KBM-7 (cell line): ENCODE measurements at regions not wholly inside any gene's neighbourhood (a gene's known extent, or its start where the extent isn't known, plus 50 kb on each side); places are given as distances from the start of the nearest gene placed in this dataset.

Source experiments
- DNase-seq: peaks from one replicate; pipeline ENCODE4 v3.0.0-alpha.2; 2015
- in situ Hi-C: fragments of 300-500 bp; cut with MboI; formaldehyde crosslinking; loops from 2 replicates; pipeline ENCODE4 v1.14.3; 2020; ENCODE audit warnings: low sequenced_read_pairs, low pct_unique_long_range_greater_than_20kb, mixed read lengths

GRCh38 chr2:147490401-147491261 lies 354.2 kb upstream of the ACVR2A start:
- DNase-seq = no peak
- in situ Hi-C loops = no loop called here

- DNase-seq = no peak
- in situ Hi-C loops = no loop called here
These were observed 356.4 kb upstream of the ACVR2A start for GRCh38 chr2:147488472-147488871.

GRCh38 chr2:147487978-147488289 lies 356.9 kb upstream of the ACVR2A start:
- no peak for DNase-seq
- in situ Hi-C loops = no loop called here

DNA sequence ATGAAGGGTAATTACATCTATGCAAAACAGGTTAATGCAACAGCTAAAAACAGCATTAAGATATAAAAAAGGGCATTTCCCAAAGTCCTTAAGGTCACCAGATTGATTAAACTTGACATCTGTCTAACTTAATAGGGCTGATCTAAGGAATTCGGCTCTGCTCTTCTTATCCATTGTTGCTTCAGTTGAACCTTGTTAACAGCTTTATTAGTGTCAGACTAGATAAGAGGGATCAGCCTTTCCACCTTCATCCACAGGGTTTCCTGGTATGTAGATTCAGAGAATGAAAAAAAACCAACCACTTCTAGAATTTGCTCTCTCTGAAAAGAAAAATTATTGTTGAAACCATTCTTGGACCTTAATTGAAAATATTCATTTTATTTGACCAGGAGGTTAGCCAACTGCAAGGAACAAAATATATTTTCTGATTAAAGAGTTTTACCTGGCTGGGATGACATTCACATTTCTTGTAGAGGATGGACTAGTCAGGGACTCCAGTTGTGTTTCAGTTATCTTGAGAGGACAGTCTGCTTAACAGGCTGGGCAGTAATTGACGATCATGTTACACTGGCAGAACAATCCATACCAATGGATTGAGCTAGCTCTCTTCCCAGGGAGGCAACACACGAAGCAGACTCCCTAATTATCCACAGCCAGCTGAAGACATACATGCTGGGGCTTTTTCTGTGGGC lies 357.4 kb upstream of the ACVR2A start:
- no peak for DNase-seq
- in situ Hi-C loops = no loop called here

DNA sequence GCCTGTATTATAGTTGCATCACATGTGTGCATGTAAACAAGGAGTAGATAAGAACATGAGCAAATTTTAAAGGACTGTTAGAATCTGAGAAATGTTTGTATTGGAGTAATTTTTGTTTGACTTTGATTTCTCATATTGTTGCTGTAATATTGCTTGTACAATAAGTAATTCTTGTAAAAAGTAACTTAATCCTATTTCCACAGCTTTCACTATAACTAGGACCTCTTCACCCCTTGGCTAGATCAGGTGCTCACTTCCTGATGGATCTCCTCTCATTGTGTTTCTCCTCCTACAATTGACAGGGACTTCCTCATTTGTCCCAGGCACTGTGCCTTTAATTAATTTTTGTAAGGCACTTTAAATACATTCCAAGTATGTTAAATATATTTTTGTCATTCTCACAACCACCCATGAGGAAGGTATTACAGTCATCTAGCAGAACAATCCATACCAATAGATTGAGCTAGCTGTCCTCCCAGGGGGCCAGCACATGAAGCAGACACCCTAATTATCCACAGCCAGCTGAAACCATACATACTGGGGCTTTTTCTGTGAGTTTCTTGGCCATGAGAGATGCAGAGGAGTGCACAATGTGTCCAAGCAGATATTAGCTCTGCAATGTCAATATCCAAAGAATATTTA lies 359.5 kb upstream of the ACVR2A start:
- in situ Hi-C loops = no loop called here
- DNase-seq = no peak

DNA sequence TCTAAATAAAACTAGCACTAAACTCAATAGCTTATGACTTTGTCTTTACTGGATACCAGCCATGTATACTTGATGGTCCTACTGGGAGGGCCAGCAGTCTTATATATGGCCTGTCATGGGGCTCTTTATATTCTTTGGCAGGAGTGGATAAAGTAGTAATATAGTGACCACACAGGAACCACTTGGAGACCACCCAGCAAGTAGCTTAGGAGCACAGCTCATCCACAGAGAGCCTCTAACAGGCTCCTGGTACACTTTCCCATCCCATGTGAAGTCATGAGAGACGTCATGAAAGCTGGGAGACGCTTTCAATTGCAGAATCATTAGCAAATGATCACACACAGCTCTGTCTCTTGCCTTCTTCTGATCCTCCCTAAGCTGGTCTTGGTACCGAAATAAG lies 360.9 kb upstream of the ACVR2A start:
- DNase-seq = no peak
- in situ Hi-C loops = no loop called here

DNA sequence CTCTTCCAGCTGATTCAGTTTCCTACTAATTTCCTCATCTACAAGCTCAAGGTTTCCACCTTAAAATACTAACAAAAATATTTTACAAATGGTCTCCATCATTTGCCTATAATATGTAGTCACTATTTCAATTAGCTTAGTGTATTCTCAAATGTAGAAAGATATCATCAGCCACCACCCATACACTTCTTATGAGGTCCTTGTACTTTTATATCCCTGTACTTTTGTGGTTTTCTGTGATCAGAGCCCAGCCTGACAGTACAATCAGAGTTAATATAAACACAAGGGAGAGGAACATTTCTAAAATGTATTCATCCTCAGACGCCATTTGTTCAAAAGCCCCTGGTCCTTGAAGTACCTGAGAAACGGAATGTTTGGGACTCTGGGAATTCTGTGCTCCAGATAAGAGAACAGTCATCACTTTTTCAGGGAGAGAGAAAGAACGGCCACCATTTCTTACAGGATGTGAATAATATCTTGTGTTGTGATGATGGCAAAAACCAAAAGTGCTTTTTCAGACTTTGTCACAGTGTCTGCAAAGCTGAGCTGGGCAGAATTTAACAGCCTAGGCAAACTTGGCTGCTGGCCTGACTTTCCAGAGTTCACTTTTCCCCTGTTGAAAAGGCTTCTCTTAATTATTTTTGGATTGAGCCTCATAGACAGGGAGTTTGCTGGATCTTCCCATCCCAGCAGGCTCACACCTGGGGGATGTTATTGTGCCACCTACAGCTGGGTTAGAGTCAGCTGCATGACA lies 361.7 kb upstream of the ACVR2A start:
- DNase-seq = no peak
- in situ Hi-C loops = no loop called here

DNA sequence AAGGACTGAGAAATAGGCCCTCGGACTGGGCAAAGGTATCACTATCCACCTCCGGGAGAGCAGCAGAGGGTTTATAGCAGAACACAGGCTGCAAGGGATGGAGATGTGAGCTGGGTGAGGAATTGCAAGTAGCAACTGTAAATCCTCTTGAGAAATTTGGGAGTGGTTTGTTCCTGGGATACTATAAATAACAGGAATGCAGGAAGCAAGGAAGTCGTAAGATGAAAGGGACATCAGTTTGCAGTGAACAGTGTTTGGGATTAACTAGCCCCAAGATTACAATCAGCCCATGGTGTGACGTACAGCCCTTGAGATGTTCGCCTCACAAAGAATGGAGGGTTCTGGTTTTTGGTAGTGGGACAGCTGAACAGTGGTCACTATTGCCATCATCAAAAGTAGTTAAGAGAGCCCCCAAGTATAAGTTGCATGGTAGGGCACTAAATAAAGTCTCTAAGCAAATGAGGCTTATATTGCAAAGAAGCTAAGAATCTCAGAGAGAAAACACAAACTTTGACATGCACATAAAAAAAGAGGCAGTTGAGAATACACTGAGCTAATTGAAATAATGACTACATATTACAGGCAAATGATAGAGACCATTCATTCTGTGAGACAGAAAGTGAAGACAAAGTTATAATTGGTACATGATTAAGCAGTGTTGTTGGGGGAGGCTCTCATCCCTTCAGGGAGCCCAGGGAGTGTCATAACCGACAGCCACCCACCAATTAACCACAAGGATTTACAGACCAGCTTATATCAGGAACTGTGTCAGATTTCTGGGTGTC lies 362.5 kb upstream of the ACVR2A start:
- in situ Hi-C loops = no loop called here
- DNase-seq = no peak

DNA sequence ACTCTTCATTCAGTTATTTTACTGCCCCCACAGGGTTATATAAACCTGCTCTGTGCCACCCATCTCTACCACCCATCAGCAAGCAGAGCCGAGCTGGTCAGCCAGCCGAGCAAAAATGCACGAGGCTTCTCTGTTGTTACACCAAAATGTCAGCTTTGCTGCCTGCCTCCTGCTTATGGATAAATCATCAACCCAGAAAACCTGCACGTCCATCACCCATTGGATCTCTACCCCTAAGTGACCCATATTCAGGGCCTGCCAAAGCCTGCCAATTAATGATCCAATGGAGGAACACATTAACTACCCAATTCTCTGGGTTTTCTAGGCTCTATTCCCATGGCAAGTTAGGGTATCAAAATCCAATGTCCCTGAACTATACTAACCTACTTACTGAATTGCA lies 365.5 kb upstream of the ACVR2A start:
- in situ Hi-C loops = no loop called here
- no peak for DNase-seq

DNA sequence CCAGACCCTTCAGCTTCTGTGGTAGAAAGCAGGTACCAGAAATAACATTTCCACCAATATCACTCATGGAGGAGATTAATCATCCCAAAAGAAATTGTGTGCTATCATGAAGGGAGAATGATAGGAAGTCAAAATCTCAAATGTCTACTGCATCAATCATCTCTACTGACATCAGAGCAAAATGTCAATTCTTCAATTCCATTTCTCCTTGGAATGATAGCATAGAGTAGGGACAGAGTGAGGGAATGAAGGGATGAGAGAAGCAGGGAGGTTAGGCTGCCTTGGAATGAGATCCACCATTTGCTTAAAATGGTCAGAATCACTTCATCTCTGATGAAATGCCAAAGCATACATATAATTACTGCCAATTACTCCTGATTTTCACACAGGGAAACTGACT lies 371.8 kb upstream of the ACVR2A start:
- in situ Hi-C loops = no loop called here
- DNase-seq = no peak

GRCh38 chr2:147471126-147471525 lies 373.7 kb upstream of the ACVR2A start:
- in situ Hi-C loops = no loop called here
- DNase-seq = no peak

GRCh38 chr2:147469471-147469870 lies 375.4 kb upstream of the ACVR2A start:
- in situ Hi-C loops = no loop called here
- no peak for DNase-seq

GRCh38 chr2:147468963-147469362 lies 375.9 kb upstream of the ACVR2A start:
- in situ Hi-C loops = no loop called here
- DNase-seq = no peak

DNA sequence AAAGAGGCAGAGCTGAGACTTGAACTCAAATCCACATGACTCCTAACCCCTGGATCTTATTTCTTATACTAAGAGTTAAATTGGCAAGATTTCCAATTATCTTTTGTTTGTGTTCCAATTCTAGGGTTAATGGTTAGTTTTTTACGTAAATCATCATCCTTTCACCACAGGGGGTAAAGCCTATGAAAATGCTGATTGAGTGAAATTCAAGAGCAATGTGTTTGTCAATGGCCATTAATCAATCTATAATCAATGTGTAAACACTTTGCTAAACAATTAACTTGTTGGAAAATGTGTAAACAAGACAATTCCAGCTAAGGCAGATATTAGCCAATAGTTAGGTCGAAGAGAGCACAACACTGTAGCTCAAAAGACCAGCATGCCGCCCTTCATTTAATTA lies 376.5 kb upstream of the ACVR2A start:
- no peak for DNase-seq
- in situ Hi-C loops = no loop called here

DNA sequence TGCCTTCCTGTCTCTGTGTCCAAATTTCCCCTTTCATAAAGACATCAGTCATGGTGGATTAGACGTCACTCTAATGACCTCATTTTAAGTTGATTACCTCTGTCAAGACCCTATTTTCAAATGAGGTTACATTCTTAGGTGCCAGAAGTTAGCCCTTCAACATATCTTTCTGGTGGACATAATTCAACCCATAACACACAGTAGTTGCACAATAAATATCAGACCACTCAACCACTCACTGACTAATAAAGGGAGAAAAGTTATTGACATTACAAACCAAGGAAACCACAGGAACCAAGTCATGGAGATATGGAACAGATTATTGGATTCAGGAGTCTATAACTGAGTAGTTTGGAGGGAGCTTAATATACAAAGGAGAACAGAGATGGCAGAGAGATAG lies 377.4 kb upstream of the ACVR2A start:
- in situ Hi-C loops = no loop called here
- no peak for DNase-seq

GRCh38 chr2:147464737-147465357 lies 380.0 kb upstream of the ACVR2A start:
- in situ Hi-C loops = no loop called here
- no peak for DNase-seq

GRCh38 chr2:147463881-147464520 lies 380.8 kb upstream of the ACVR2A start:
- in situ Hi-C loops = no loop called here
- no peak for DNase-seq

GRCh38 chr2:147460155-147460554 lies 384.7 kb upstream of the ACVR2A start:
- in situ Hi-C loops = no loop called here
- DNase-seq = no peak
